Activated CD8-positive, alpha-beta memory T cell treated with anti-CD3 and anti-CD28 coated beads for 1 hour (primary cell): ENCODE measurements at regions not wholly inside any gene's neighbourhood (a gene's known extent, or its start where the extent isn't known, plus 50 kb on each side); places are given as distances from the start of the nearest gene placed in this dataset.

Experiments used
- DNase-seq, 2 donors: peaks; one replicate each; pipeline ENCODE4 v3.0.0-alpha.2; 2020; ENCODE audit warnings: low read depth in 1 of 2; ENCODE audit errors: extremely low read depth in 1 of 2

- DNase-seq = no peak
Observed at GRCh38 chr2:129777762-129778583, 201.5 kb upstream of the RAB6C start.

GRCh38 chr2:129778584-129778877 is 200.9 kb upstream of the RAB6C start:
- DNase-seq = no peak

GRCh38 chr2:129779783-129780182 is 199.7 kb upstream of the RAB6C start:
- DNase-seq = no peak

GRCh38 chr2:129780316-129781270 is 198.9 kb upstream of the RAB6C start:
- no peak for DNase-seq

- DNase-seq = no peak
Observed at GRCh38 chr2:129781749-129782632, 197.5 kb upstream of the RAB6C start.

GRCh38 chr2:129782633-129782990 is 196.9 kb upstream of the RAB6C start:
- no peak for DNase-seq

GRCh38 chr2:129784486-129784885 is 195.0 kb upstream of the RAB6C start:
- DNase-seq = no peak

- no peak for DNase-seq
Observed at GRCh38 chr2:129791712-129792111, 187.8 kb upstream of the RAB6C start.

- DNase-seq = no peak
Observed at GRCh38 chr2:129793431-129793902, 186.0 kb upstream of the RAB6C start.

- DNase-seq = no peak
Observed at GRCh38 chr2:129794116-129794515, 185.3 kb upstream of the RAB6C start.

- no peak for DNase-seq
Observed at GRCh38 chr2:129794540-129794939, 184.9 kb upstream of the RAB6C start.

GRCh38 chr2:129796225-129796624 is 183.2 kb upstream of the RAB6C start:
- no peak for DNase-seq

GRCh38 chr2:129796801-129797488 is 182.5 kb upstream of the RAB6C start:
- DNase-seq = no peak

GRCh38 chr2:129797489-129798300 is 181.8 kb upstream of the RAB6C start:
- no peak for DNase-seq

GRCh38 chr2:129798301-129798581 is 181.2 kb upstream of the RAB6C start:
- DNase-seq = no peak

GRCh38 chr2:129798626-129799025 is 180.8 kb upstream of the RAB6C start:
- no peak for DNase-seq

GRCh38 chr2:129799036-129799958 is 180.2 kb upstream of the RAB6C start:
- no peak for DNase-seq

- DNase-seq = no peak
Observed at GRCh38 chr2:129800285-129800684, 179.2 kb upstream of the RAB6C start.

GRCh38 chr2:129800686-129801085 is 178.8 kb upstream of the RAB6C start:
- DNase-seq = no peak
